ENCODE measurements at regions not wholly inside any gene's neighbourhood (a gene's known extent, or its start where the extent isn't known, plus 50 kb on each side); places are given as distances from the start of the nearest gene placed in this dataset.
"Not testable (repeated sequence)": the region's sequence is repeated elsewhere in the genome, so short reads cannot be mapped to it uniquely, and the experiment has no call there.

DNA sequence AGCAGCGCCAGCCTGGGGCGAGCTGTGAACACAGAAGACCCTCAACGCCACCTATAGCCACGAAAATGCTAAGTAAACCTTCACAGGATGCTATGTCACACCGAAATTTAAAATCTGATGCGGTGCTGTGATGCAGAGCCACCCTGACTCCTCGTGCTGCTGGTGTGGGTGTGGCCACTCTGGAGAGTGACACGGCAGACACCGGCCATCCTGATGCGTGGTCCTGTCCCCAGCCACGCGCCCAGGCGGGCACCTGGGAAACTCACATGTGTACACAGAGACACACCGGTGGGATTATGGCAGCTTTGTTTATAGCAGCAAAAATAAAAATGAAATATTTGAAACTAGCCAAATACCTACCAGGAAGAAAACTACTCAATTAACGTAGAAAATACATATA lies 138.3 kb upstream of the SFSWAP start:
- TF ChIP-seq, protein P1, sequence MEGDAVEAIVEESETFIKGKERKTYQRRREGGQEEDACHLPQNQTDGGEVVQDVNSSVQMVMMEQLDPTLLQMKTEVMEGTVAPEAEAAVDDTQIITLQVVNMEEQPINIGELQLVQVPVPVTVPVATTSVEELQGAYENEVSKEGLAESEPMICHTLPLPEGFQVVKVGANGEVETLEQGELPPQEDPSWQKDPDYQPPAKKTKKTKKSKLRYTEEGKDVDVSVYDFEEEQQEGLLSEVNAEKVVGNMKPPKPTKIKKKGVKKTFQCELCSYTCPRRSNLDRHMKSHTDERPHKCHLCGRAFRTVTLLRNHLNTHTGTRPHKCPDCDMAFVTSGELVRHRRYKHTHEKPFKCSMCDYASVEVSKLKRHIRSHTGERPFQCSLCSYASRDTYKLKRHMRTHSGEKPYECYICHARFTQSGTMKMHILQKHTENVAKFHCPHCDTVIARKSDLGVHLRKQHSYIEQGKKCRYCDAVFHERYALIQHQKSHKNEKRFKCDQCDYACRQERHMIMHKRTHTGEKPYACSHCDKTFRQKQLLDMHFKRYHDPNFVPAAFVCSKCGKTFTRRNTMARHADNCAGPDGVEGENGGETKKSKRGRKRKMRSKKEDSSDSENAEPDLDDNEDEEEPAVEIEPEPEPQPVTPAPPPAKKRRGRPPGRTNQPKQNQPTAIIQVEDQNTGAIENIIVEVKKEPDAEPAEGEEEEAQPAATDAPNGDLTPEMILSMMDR (conservative IDR thresholded peaks at IDR 0.05): no peak
- no peaks in the 10 kb centered on the region for H3K36me3 Mint-ChIP-seq (ENCODE audit: low read depth)
- H3K9me3 Mint-ChIP-seq: peaks cover 3% of the 10 kb centered on the region
- peaks cover 30% of the 10 kb centered on the region for H3K4me1 Mint-ChIP-seq
- no peak overlapping the region for H3K27ac Mint-ChIP-seq (ENCODE audit: unreplicated experiment)
- peaks cover 12% of the 10 kb centered on the region for H3K27me3 Mint-ChIP-seq (ENCODE audit: low read depth)
- no peak overlapping the region for H3K4me3 Mint-ChIP-seq
- no peak for DNase-seq (ENCODE audit: low read depth, low spot score)

GRCh38 chr12:131573631-131574394 lies 137.1 kb upstream of the SFSWAP start:
- no peaks in the 10 kb centered on the region for H3K36me3 Mint-ChIP-seq (ENCODE audit: low read depth)
- no peak overlapping the region for H3K4me3 Mint-ChIP-seq
- peaks cover 42% of the 10 kb centered on the region for H3K4me1 Mint-ChIP-seq
- H3K27ac Mint-ChIP-seq (ENCODE audit: unreplicated experiment): no peak overlapping the region
- TF ChIP-seq, protein P1 (conservative IDR thresholded peaks at IDR 0.05): no peak
- no peak for DNase-seq (ENCODE audit: low read depth, low spot score)
- H3K27me3 Mint-ChIP-seq (ENCODE audit: low read depth): peaks cover 17% of the 10 kb centered on the region
- H3K9me3 Mint-ChIP-seq: peaks cover 3% of the 10 kb centered on the region

GRCh38 chr12:131574395-131574771 lies 136.5 kb upstream of the SFSWAP start:
- peaks cover 48% of the 10 kb centered on the region for H3K4me1 Mint-ChIP-seq
- H3K9me3 Mint-ChIP-seq: no peaks in the 10 kb centered on the region
- DNase-seq (ENCODE audit: low read depth, low spot score): no peak
- TF ChIP-seq, protein P1 (conservative IDR thresholded peaks at IDR 0.05): no peak
- peak overlapping the region; percentile 75 for H3K27ac Mint-ChIP-seq (ENCODE audit: unreplicated experiment)
- H3K36me3 Mint-ChIP-seq (ENCODE audit: low read depth): no peaks in the 10 kb centered on the region
- H3K27me3 Mint-ChIP-seq (ENCODE audit: low read depth): peaks cover 22% of the 10 kb centered on the region
- no peak overlapping the region for H3K4me3 Mint-ChIP-seq

GRCh38 chr12:131575371-131575770 lies 135.5 kb upstream of the SFSWAP start:
- Mint-ChIP-seq H3K4me1 (peaks cover 51% of the 10 kb centered on the region), H3K27ac (ENCODE audit: unreplicated experiment) (no peak overlapping the region), H3K4me3 (no peak overlapping the region), H3K9me3 (no peaks in the 10 kb centered on the region), H3K36me3 (ENCODE audit: low read depth) (no peaks in the 10 kb centered on the region), H3K27me3 (ENCODE audit: low read depth) (peaks cover 26% of the 10 kb centered on the region)
- no peak for DNase-seq (ENCODE audit: low read depth, low spot score)
- TF ChIP-seq, protein P1 (conservative IDR thresholded peaks at IDR 0.05): no peak

DNA sequence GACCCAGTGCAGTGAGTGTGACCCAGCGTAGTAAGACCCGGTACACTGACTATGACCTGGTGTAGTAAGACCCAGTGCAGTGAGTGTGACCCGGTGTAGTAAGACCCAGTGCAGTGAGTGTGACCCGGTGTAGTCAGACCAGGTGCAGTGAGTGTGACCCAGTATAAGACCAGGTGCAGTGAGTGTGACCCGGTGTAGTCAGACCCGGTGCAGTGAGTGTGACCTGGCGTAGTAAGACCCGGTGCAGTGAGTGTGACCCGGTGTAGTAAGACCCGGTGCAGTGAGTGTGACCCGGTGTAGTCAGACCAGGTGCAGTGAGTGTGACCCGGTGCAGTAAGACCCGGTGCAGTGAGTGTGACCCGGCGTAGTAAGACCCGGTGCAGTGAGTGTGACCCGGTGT lies 134.2 kb upstream of the SFSWAP start:
- H3K27ac Mint-ChIP-seq (ENCODE audit: unreplicated experiment); DNase-seq (ENCODE audit: low read depth, low spot score); H3K9me3 Mint-ChIP-seq; H3K4me3 Mint-ChIP-seq; H3K36me3 Mint-ChIP-seq (ENCODE audit: low read depth): not testable (repeated sequence)
- Mint-ChIP-seq H3K4me1 (peaks cover 51% of the 10 kb centered on the region), H3K27me3 (ENCODE audit: low read depth) (peaks cover 26% of the 10 kb centered on the region)

GRCh38 chr12:131577766-131578165 lies 133.1 kb upstream of the SFSWAP start:
- TF ChIP-seq, protein P1 (conservative IDR thresholded peaks at IDR 0.05): no peak
- no peak overlapping the region for H3K4me3 Mint-ChIP-seq
- H3K27me3 Mint-ChIP-seq (ENCODE audit: low read depth): peaks cover 26% of the 10 kb centered on the region
- no peaks in the 10 kb centered on the region for H3K9me3 Mint-ChIP-seq
- H3K36me3 Mint-ChIP-seq (ENCODE audit: low read depth): no peaks in the 10 kb centered on the region
- H3K27ac Mint-ChIP-seq (ENCODE audit: unreplicated experiment): no peak overlapping the region
- H3K4me1 Mint-ChIP-seq: peaks cover 52% of the 10 kb centered on the region
- DNase-seq (ENCODE audit: low read depth, low spot score): no peak

All from neural crest cell (in vitro differentiated cells).